ENCODE measurements at regions not wholly inside any gene's neighbourhood (a gene's known extent, or its start where the extent isn't known, plus 50 kb on each side); places are given as distances from the start of the nearest gene placed in this dataset.

DNA sequence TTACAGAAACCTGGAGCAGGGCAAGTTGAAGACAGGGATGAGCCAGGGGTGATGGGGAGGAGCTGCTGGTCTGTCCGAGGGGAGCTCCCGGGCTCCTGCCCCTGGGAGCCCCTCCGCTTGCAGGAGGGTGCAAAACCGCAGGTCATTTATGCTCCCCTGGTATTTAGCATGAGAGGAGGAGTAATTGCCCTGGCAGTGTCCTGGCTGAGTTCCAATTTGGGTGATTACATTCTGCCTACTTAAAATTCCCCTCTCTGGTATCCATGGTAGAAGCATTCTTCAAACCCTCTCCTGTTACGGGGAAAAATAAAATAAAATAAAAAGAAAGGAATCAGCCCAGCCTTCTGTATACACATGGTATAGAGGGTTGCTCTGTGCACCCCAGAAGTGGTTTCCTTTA, 61.7 kb upstream of the VRK1 start:
- POLR2A ChIA-PET (ENCODE audit: partially characterized antibody) = interaction anchor here (0.6 kb wide), 1 partner anchor 76 kb away, joined by 3 read pairs; no protein-coding TSS in a partner anchor
- Histone ChIP-seq H2BK120ac (replicated peaks; ENCODE audit: low read depth, low read length) (no peak overlapping the region), H4K91ac (replicated peaks; ENCODE audit: insufficient read length, low read length) (no peak overlapping the region), H3K27ac (ENCODE audit: low read depth, low read length) (no peak overlapping the region), H3K4me1 (replicated peaks in 1 of 4; ENCODE audit: control insufficient read depth in 3 of 4, insufficient read depth in 4 of 4, low read length in 3 of 4) (peaks cover 0 to 3% (median 3%) of the 10 kb centered on the region in 4 experiments; a peak in 6 of 7 replicates), H2BK20ac (ENCODE audit: low read length) (no peak overlapping the region), H3K4me3 (ENCODE audit: extremely low read depth in 1 of 4, insufficient read depth in 2 of 4, low read depth in 3 of 4, low read length in 4 of 4) (no peak overlapping the region), H2BK5ac (ENCODE audit: low read depth, low read length) (no peak overlapping the region), H4K20me1 (replicated peaks in 1 of 2; ENCODE audit: control insufficient read depth in 1 of 2, insufficient read depth in 2 of 2, low read length in 2 of 2) (no peaks in the 10 kb centered on the region), H3K4ac (replicated peaks; ENCODE audit: insufficient read length, low read depth, low read length) (no peak overlapping the region), H3K23me2 (ENCODE audit: low read depth, low read length) (no peaks in the 10 kb centered on the region), H3K56ac (replicated peaks; ENCODE audit: insufficient read length, low read depth, low read length) (no peak overlapping the region), H3K9ac (replicated peaks in 1 of 4; ENCODE audit: extremely low read depth in 1 of 4, low read depth in 3 of 4, low read length in 3 of 4) (no peak overlapping the region), H3K18ac (ENCODE audit: extremely low read depth, low read length) (no peak overlapping the region), H3K79me1 (ENCODE audit: low read depth, low read length) (no peaks in the 10 kb centered on the region), H3K9me3 (ENCODE audit: insufficient read depth in 2 of 2, low read depth in 1 of 2, low read length in 1 of 2) (no peaks in the 10 kb centered on the region), H3K27me3 (replicated peaks in 1 of 4; ENCODE audit: control insufficient read depth in 3 of 4, extremely low read depth in 1 of 4, insufficient read depth in 3 of 4, low read length in 3 of 4) (no peaks in the 10 kb centered on the region), H2BK15ac (ENCODE audit: low read length) (no peak overlapping the region), H4K5ac (ENCODE audit: insufficient read length, low read depth, low read length) (no peak overlapping the region), H2AFZ (ENCODE audit: low read length) (no peak overlapping the region), H3K14ac (ENCODE audit: insufficient read length) (no peak overlapping the region), H4K8ac (ENCODE audit: extremely low read depth, insufficient read depth, low read length) (no peak overlapping the region), H3K36me3 (ENCODE audit: control insufficient read depth in 2 of 4, insufficient read depth in 4 of 4, low read length in 3 of 4) (no peaks in the 10 kb centered on the region), H2AK5ac (ENCODE audit: low read depth, low read length) (no peak overlapping the region), H3K79me2 (ENCODE audit: control insufficient read depth in 1 of 2, insufficient read depth in 2 of 2, low read length in 2 of 2) (no peaks in the 10 kb centered on the region), H3K4me2 (ENCODE audit: insufficient read depth in 1 of 2, low read depth in 2 of 2, low read length in 2 of 2) (no peak overlapping the region), H3K23ac (ENCODE audit: insufficient read length) (no peak overlapping the region), H2BK12ac (ENCODE audit: low read depth, low read length) (no peak overlapping the region)
- no peak for FAIRE-seq
- no peak for DNase-seq (ENCODE audit: low read depth in 1 of 2, low spot score in 2 of 2)
- 99% methylated on average over 5 of the region's 5 CpGs; no CpG with 5 or more reads in 1 of the 2 experiments for WGBS, 2 experiments (ENCODE audit: extremely low coverage in 1 of 2, insufficient coverage in 1 of 2, insufficient read length in 1 of 2, insufficient replicate concordance in 2 of 2, low coverage in 1 of 2, low lambda C conversion rate in 2 of 2, missing lambda C conversion rate in 1 of 2)
- TF ChIP-seq BCL11A (IDR thresholded peaks at IDR 0.05; ENCODE audit: low read depth in 2 of 2, low read length in 2 of 2) (no peak), KDM5A (IDR thresholded peaks at IDR 0.05; ENCODE audit: low read length) (no peak), JUN (IDR thresholded peaks at IDR 0.05; ENCODE audit: low read depth, low read length) (no peak), CHD2 (IDR thresholded peaks at IDR 0.05; ENCODE audit: low read length) (no peak), CBX8 (IDR thresholded peaks at IDR 0.05; ENCODE audit: borderline replicate concordance, low read depth, low read length) (no peak), RXRA (IDR thresholded peaks at IDR 0.05; ENCODE audit: insufficient read depth, low read depth, low read length) (no peak), JUND (IDR thresholded peaks at IDR 0.05; ENCODE audit: low read length) (no peak), SP1 (IDR thresholded peaks at IDR 0.05; ENCODE audit: low read depth, low read length) (no peak), TCF12 (IDR thresholded peaks at IDR 0.05; ENCODE audit: low read depth, low read length) (no peak)
- TF ChIP-seq, protein P1, sequence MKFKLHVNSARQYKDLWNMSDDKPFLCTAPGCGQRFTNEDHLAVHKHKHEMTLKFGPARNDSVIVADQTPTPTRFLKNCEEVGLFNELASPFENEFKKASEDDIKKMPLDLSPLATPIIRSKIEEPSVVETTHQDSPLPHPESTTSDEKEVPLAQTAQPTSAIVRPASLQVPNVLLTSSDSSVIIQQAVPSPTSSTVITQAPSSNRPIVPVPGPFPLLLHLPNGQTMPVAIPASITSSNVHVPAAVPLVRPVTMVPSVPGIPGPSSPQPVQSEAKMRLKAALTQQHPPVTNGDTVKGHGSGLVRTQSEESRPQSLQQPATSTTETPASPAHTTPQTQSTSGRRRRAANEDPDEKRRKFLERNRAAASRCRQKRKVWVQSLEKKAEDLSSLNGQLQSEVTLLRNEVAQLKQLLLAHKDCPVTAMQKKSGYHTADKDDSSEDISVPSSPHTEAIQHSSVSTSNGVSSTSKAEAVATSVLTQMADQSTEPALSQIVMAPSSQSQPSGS (IDR thresholded peaks at IDR 0.05; ENCODE audit: low read length) = no peak
- CTCF ChIA-PET (ENCODE audit: partially characterized antibody) = interaction anchor here (0.6 to 8.0 kb wide), 5 partner anchors 13 to 149 kb away, joined by 3 to 87 read pairs (median 4); no protein-coding TSS in a partner anchor
